Kidney (tissue), 13 donors: ENCODE measurements at regions not wholly inside any gene's neighbourhood (a gene's known extent, or its start where the extent isn't known, plus 50 kb on each side); places are given as distances from the start of the nearest gene placed in this dataset.

Source experiments
- DNase-seq, 5 donors: peaks; one replicate each; pipeline ENCODE4 v3.0.0-alpha.2; 2013 to 2020
- FAIRE-seq: peaks from 2 replicates; lab custom pipeline; 2012; peaks lifted over from hg19 to GRCh38; lab: Jason Lieb, UNC
- H3K27ac ChIP-seq, 2 donors: one replicate each; pipeline ENCODE4 v1.7.0; 2013; ENCODE audit warnings: low read depth in 2 of 2, low read length in 2 of 2, inconsistent platforms in 1 of 2
- H3K27me3 ChIP-seq: one replicate; pipeline ENCODE4 v1.7.1; 2013; ENCODE audit warnings: low read length, inconsistent platforms; ENCODE audit not compliant: control insufficient read depth, insufficient read depth
- H3K36me3 ChIP-seq, 3 donors: one replicate each; pipeline versions ENCODE4 v1.7.0 to v1.7.1; 2013; ENCODE audit warnings: low read length in 3 of 3, control low read depth in 1 of 3, inconsistent platforms in 1 of 3; ENCODE audit not compliant: insufficient read depth in 3 of 3, control insufficient read depth in 2 of 3
- H3K4me1 ChIP-seq, 3 donors: one replicate each; pipeline versions ENCODE4 v1.7.0 to v1.7.1; 2013; ENCODE audit warnings: low read length in 3 of 3, inconsistent platforms in 1 of 3, low read depth in 1 of 3; ENCODE audit not compliant: control insufficient read depth in 2 of 3, insufficient read depth in 2 of 3
- H3K4me3 ChIP-seq, 3 donors: one replicate each; pipeline versions ENCODE4 v1.7.0 to v1.8.1; 2013; ENCODE audit warnings: low read length in 3 of 3, control low read depth in 1 of 3, inconsistent platforms in 1 of 3
- H3K9ac ChIP-seq, 3 donors: one replicate each; pipeline versions ENCODE4 v1.7.0 to v1.7.1; 2013; ENCODE audit warnings: low read length in 3 of 3, control low read depth in 1 of 3, inconsistent platforms in 1 of 3
- H3K9me3 ChIP-seq, 3 donors: one replicate each; pipeline versions ENCODE4 v1.7.0 to v1.7.1; 2013; ENCODE audit warnings: low read length in 3 of 3, control low read depth in 1 of 3, inconsistent platforms in 1 of 3; ENCODE audit not compliant: control insufficient read depth in 2 of 3, insufficient read depth in 1 of 3
- intact Hi-C: fragments of 100-400 bp; cut with DNase I; formaldehyde crosslinking; loops from one replicate; pipeline ENCODE4 v1.11.1; 2022
- TF ChIP-seq, protein P1 (sequence below): IDR thresholded peaks from 3 replicates; pipeline ENCODE4 v1.5.1; 2012; ENCODE audit warnings: mild to moderate bottlenecking, moderate library complexity, borderline replicate concordance; ENCODE audit not compliant: insufficient read depth; ENCODE audit errors: extremely low read depth
- donor health status: control.
- donor health status: control.
- donor health status: control.
- donor health status: control.
- donor health status: control.
- donor health status: DM: yes; HTN: yes; CAD: no.
- donor health status: Normal renal cell carcinoma (clear cell type).

GRCh38 chr4:12852338-12853307 lies 631.5 kb downstream of the RAB28 start:
- H3K36me3 ChIP-seq, result no peaks in the 10 kb centered on the region
- TF ChIP-seq, protein P1, sequence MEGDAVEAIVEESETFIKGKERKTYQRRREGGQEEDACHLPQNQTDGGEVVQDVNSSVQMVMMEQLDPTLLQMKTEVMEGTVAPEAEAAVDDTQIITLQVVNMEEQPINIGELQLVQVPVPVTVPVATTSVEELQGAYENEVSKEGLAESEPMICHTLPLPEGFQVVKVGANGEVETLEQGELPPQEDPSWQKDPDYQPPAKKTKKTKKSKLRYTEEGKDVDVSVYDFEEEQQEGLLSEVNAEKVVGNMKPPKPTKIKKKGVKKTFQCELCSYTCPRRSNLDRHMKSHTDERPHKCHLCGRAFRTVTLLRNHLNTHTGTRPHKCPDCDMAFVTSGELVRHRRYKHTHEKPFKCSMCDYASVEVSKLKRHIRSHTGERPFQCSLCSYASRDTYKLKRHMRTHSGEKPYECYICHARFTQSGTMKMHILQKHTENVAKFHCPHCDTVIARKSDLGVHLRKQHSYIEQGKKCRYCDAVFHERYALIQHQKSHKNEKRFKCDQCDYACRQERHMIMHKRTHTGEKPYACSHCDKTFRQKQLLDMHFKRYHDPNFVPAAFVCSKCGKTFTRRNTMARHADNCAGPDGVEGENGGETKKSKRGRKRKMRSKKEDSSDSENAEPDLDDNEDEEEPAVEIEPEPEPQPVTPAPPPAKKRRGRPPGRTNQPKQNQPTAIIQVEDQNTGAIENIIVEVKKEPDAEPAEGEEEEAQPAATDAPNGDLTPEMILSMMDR, result peak; percentile 53
- no peak overlapping the region for H3K27ac ChIP-seq
- H3K27me3 ChIP-seq, result no peaks in the 10 kb centered on the region
- intact Hi-C loops, result loop anchor here (10.0 kb wide), 1 partner anchor 692 kb away; the partner anchor contains the start of gene NKX3-2
- no peaks in the 10 kb centered on the region for H3K9me3 ChIP-seq
- H3K9ac ChIP-seq, result no peak overlapping the region
- FAIRE-seq (peak; percentile 35), DNase-seq (peak in 3 of 5 donors; percentile 24 to 90 (median 87))
- peak overlapping the region in 1 of 3 donors; percentile 19 for H3K4me3 ChIP-seq
- peaks cover 0 to 4% (median 0%) of the 10 kb centered on the region in 3 donors for H3K4me1 ChIP-seq

GRCh38 chr4:12846368-12846767 lies 637.8 kb downstream of the RAB28 start:
- Histone ChIP-seq H3K4me3 (no peak overlapping the region), H3K4me1 (no peaks in the 10 kb centered on the region), H3K36me3 (no peaks in the 10 kb centered on the region), H3K9ac (no peak overlapping the region), H3K27ac (no peak overlapping the region), H3K9me3 (no peaks in the 10 kb centered on the region), H3K27me3 (no peaks in the 10 kb centered on the region)
- TF ChIP-seq, protein P1, result no peak
- intact Hi-C loops, result no loop called here
- FAIRE-seq (no peak), DNase-seq (peak in 2 of 5 donors; percentile 14 to 19)

GRCh38 chr4:12844141-12844540 lies 640.0 kb downstream of the RAB28 start:
- H3K4me1 ChIP-seq, result no peaks in the 10 kb centered on the region
- H3K4me3 ChIP-seq, result no peak overlapping the region
- H3K27ac ChIP-seq, result no peak overlapping the region
- H3K9ac ChIP-seq, result no peak overlapping the region
- H3K27me3 ChIP-seq, result no peaks in the 10 kb centered on the region
- DNase-seq, result no peak
- no peaks in the 10 kb centered on the region for H3K36me3 ChIP-seq
- TF ChIP-seq, protein P1, result no peak
- intact Hi-C loops, result no loop called here
- no peak for FAIRE-seq
- no peaks in the 10 kb centered on the region for H3K9me3 ChIP-seq
